ENCODE measurements at regions not wholly inside any gene's neighbourhood (a gene's known extent, or its start where the extent isn't known, plus 50 kb on each side); places are given as distances from the start of the nearest gene placed in this dataset.

DNA sequence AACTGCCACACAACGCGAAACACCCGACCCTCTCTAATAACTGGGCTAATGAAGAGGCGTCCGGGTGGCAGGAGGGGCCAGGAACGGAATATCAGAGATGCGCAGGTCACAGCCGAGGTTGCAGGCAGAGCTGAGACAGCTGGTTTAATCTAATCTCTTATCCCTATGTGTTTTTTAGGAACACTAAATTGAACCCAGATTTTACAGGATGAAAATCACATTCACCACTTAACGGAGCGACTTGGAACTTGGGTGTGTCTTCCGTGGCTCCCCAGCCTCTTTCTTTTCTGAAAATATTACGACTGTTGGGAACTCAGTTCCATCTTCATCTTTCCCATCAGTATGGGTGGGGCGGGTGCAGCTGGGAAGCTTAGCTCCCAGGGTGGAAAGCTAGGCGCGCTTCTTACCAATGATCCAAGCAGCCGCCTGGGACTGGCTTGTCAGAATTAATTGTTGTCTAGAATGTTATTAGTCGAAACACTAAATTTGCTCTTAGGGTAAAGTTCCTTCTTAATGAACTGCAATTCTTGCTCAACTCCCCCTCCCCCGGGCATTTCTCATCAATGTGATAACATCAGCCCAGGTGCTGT, 92.5 kb downstream of the IRX2 start (continued):
- TF ChIP-seq, protein P1, sequence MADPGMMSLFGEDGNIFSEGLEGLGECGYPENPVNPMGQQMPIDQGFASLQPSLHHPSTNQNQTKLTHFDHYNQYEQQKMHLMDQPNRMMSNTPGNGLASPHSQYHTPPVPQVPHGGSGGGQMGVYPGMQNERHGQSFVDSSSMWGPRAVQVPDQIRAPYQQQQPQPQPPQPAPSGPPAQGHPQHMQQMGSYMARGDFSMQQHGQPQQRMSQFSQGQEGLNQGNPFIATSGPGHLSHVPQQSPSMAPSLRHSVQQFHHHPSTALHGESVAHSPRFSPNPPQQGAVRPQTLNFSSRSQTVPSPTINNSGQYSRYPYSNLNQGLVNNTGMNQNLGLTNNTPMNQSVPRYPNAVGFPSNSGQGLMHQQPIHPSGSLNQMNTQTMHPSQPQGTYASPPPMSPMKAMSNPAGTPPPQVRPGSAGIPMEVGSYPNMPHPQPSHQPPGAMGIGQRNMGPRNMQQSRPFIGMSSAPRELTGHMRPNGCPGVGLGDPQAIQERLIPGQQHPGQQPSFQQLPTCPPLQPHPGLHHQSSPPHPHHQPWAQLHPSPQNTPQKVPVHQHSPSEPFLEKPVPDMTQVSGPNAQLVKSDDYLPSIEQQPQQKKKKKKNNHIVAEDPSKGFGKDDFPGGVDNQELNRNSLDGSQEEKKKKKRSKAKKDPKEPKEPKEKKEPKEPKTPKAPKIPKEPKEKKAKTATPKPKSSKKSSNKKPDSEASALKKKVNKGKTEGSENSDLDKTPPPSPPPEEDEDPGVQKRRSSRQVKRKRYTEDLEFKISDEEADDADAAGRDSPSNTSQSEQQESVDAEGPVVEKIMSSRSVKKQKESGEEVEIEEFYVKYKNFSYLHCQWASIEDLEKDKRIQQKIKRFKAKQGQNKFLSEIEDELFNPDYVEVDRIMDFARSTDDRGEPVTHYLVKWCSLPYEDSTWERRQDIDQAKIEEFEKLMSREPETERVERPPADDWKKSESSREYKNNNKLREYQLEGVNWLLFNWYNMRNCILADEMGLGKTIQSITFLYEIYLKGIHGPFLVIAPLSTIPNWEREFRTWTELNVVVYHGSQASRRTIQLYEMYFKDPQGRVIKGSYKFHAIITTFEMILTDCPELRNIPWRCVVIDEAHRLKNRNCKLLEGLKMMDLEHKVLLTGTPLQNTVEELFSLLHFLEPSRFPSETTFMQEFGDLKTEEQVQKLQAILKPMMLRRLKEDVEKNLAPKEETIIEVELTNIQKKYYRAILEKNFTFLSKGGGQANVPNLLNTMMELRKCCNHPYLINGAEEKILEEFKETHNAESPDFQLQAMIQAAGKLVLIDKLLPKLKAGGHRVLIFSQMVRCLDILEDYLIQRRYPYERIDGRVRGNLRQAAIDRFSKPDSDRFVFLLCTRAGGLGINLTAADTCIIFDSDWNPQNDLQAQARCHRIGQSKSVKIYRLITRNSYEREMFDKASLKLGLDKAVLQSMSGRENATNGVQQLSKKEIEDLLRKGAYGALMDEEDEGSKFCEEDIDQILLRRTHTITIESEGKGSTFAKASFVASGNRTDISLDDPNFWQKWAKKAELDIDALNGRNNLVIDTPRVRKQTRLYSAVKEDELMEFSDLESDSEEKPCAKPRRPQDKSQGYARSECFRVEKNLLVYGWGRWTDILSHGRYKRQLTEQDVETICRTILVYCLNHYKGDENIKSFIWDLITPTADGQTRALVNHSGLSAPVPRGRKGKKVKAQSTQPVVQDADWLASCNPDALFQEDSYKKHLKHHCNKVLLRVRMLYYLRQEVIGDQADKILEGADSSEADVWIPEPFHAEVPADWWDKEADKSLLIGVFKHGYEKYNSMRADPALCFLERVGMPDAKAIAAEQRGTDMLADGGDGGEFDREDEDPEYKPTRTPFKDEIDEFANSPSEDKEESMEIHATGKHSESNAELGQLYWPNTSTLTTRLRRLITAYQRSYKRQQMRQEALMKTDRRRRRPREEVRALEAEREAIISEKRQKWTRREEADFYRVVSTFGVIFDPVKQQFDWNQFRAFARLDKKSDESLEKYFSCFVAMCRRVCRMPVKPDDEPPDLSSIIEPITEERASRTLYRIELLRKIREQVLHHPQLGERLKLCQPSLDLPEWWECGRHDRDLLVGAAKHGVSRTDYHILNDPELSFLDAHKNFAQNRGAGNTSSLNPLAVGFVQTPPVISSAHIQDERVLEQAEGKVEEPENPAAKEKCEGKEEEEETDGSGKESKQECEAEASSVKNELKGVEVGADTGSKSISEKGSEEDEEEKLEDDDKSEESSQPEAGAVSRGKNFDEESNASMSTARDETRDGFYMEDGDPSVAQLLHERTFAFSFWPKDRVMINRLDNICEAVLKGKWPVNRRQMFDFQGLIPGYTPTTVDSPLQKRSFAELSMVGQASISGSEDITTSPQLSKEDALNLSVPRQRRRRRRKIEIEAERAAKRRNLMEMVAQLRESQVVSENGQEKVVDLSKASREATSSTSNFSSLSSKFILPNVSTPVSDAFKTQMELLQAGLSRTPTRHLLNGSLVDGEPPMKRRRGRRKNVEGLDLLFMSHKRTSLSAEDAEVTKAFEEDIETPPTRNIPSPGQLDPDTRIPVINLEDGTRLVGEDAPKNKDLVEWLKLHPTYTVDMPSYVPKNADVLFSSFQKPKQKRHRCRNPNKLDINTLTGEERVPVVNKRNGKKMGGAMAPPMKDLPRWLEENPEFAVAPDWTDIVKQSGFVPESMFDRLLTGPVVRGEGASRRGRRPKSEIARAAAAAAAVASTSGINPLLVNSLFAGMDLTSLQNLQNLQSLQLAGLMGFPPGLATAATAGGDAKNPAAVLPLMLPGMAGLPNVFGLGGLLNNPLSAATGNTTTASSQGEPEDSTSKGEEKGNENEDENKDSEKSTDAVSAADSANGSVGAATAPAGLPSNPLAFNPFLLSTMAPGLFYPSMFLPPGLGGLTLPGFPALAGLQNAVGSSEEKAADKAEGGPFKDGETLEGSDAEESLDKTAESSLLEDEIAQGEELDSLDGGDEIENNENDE (IDR thresholded peaks at IDR 0.05; ENCODE audit: insufficient replicate concordance, low read length), result no peak
- TF ChIP-seq RXRA (IDR thresholded peaks at IDR 0.05; ENCODE audit: insufficient read depth, low read depth, low read length) (no peak), EP300 (IDR thresholded peaks at IDR 0.05; ENCODE audit: borderline replicate concordance in 1 of 2, low read depth in 2 of 2, low read length in 2 of 2) (no peak)
- TF ChIP-seq, protein P2, sequence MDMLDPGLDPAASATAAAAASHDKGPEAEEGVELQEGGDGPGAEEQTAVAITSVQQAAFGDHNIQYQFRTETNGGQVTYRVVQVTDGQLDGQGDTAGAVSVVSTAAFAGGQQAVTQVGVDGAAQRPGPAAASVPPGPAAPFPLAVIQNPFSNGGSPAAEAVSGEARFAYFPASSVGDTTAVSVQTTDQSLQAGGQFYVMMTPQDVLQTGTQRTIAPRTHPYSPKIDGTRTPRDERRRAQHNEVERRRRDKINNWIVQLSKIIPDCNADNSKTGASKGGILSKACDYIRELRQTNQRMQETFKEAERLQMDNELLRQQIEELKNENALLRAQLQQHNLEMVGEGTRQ (IDR thresholded peaks at IDR 0.05; ENCODE audit: low read length), result no peak

All from H1 (cell line).